ENCODE measurements at regions not wholly inside any gene's neighbourhood (a gene's known extent, or its start where the extent isn't known, plus 50 kb on each side); places are given as distances from the start of the nearest gene placed in this dataset.
A peak's percentile ranks its signal among the peaks of the same experiment; 100 is the strongest.

DNA sequence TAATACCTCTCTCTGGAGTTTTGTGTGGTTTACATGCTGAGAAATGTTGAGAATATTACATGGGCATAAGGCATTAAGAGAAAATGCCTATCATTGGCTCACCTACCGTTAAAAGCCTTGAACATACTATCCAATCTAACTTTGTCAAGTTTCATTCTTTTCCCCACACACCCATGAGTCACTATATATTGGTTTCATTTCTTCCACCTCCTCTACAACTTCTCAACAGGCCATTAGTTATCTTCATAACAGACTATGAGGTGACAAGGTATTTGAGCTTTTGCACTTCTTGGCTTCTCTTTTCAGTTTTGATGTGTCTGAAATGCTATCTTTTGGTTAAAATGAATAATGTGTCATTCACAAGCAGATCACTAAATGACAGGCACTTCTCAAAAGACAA, 288.0 kb downstream of the KCNN2 start:
- no peak for DNase-seq

- no peak for DNase-seq
These were observed 287.1 kb downstream of the KCNN2 start for GRCh38 chr5:114648940-114649339.

DNA sequence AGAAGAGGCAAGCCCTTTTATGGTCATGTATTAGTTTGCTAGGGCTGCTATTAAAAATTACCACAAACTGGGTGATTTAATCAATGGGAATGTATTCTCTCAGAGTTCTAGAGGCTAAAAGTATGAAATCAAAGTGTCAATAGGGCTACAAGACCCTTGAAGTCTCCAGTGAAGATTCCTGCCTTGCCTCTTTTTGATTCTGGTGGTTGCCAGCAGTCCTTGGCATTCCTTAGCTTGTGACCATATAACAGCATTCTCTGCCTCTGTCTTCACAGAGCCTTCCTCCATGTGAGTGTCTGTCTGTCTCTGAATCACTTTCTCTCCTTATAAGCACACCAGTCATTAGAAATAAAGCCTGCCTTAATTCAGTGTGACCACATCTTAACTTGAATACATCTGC, 282.7 kb downstream of the KCNN2 start:
- DNase-seq: no peak

- DNase-seq: no peak
These were observed 274.4 kb downstream of the KCNN2 start for GRCh38 chr5:114636271-114636670.

DNA sequence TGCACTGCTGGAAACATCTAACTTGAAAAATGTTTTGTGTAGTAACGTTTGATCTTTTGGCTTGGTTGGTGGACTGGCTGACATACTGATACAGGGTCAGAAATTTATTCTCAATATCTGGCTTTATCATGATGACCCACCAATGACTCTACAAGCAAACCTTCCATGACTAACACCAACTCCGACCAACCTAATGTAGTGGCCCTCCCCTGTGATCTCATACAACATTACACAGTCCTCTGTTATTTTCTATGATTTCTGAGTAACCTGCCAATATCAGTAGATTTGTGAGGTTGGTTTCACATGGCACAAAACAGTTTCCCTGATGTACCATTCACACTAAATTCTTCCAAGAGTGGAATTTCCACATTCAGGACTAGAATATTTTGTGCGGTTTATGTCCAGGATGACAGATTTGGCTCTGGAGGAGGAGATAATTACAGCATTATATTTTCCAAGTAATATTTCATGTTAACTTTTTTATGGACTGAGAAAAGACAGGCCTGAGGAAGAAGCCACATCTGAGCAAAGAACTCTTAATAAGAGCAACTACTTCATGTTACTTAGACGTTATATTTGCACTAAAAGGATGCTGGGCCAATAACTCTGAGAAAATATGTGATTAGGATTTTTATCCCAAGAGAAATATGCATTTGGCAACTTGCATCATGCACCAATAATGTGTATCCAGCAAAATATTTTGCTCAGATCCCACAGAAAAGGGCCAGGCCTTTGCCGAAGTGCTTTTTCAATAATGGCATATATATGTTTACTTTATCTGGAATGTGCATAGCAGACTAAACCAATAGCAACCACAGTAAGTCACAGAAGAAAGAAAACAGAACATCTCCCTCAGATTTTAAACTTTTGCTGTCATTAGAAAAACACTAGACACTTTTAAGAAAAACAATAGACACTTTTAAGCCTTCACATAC, 273.4 kb downstream of the KCNN2 start:
- peak; percentile 3 for DNase-seq

DNA sequence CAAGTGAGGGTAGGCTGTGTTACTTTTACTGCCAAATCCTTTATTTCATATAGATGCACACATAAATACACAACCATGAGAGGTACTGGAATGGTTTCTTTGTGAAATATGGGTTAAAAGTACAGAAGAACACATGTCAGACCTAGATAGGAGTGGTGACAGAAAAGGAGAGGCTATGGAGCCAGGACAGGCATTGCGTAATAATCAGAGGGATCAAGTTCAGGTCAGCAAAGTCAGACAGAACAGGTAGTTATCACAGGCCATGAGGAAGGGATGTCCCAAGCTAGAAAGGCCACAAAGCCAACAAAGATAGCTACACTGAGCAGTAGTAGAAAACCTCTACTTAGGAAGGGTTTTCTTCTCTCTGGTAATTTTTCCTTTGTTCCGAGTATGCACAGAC, 272.6 kb downstream of the KCNN2 start:
- DNase-seq: no peak

- no peak for DNase-seq
These were observed 250.5 kb downstream of the KCNN2 start for GRCh38 chr5:114612406-114612805.

DNA sequence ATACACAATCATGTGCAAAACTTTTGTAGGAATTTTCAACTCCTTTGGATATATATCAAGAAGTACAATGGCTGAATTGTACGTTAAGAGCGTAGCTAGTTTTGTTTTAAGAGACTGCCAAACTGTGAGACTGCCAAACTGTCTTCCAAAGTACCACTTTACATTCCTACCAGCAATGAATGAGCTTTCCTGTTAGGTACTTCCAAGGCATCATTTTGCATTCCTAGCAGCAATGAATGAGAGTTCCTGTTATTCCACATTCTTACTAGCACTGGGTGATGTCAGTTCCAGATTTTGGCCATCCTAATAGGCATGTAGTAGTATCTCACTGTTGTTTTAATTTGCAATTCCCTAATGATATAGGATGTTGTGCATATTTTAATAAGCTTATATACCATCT, 219.3 kb downstream of the KCNN2 start:
- DNase-seq: no peak

DNA sequence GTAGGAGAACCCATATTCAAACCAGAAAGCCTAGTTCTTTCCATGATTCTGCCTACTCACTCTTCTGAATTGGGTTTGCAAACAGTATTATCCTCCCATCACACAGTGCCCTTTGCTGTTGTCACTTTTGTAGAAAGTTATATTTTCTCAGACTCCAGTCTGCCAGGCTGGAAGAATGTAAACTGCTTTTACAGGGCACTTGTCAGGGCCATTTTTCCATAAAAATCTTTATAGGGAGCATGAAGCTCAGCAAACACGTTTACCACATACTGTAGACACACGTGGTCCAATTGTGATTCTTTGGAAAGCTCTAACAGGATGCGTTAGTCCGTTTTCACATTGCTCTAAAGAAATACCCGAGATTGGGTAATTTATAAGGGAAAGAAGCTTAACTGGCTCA, 204.0 kb downstream of the KCNN2 start:
- no peak for DNase-seq

DNA sequence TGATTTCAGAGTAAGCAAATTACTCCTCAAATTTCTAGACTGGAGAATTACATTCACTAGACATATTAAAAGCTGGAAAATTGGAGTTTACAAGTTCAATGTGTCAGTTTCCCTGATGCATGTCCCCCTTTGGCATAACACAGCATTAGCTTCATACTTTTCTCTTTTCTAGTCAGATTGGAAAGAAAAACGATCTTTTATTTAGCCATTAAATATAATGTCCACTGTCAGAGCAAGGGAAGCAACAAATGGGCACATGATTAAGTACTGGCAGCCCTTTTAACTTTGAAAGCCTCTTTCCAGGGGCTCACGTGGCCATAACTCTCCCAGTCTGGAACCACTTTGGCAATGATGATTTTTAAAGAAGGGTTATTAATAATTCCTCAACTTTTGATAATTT, 203.3 kb downstream of the KCNN2 start:
- DNase-seq: no peak

DNA sequence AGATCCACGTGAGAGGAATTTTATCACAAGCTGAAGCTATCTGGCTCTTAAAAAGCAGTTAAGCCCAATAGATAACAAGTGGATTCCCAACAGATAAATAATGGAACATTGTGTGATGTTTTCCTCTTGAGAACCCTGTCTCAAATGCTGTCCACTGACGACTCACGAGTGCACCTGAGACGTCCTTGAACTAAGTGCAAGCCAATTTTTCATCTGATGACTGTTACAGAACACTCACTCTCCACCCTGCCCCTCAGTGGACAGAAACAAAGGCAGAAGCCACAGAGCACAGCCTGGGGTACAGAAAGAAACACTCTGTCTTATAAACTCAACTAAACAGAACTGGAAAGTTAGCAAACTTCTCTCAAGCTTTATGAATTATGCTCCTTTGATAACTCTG, 199.5 kb downstream of the KCNN2 start:
- DNase-seq: no peak

Measured in skin of body (tissue), 1 donor.